ENCODE measurements at regions not wholly inside any gene's neighbourhood (a gene's known extent, or its start where the extent isn't known, plus 50 kb on each side); places are given as distances from the start of the nearest gene placed in this dataset.
A peak's percentile ranks its signal among the peaks of the same experiment; 100 is the strongest.

- no peak overlapping the region for H3K23ac ChIP-seq (ENCODE audit: low read length in 2 of 2)
- no peak overlapping the region for H4K91ac ChIP-seq (ENCODE audit: low read length)
- peaks cover 0 to 2% of the 10 kb centered on the region in 2 experiments for H3K27me3 ChIP-seq (ENCODE audit: control insufficient read depth in 1 of 2, insufficient read depth in 1 of 2, low read length in 2 of 2)
- H4K8ac ChIP-seq (ENCODE audit: low read length), result no peak overlapping the region
- no peak overlapping the region for H2BK5ac ChIP-seq (ENCODE audit: low read depth, low read length, poor library complexity, severe bottlenecking)
- H2AFZ ChIP-seq (ENCODE audit: low read depth, low read length), result no peak overlapping the region
- no peak overlapping the region for H3K4me2 ChIP-seq (ENCODE audit: low read length, poor library complexity, severe bottlenecking)
- H3K27ac ChIP-seq (ENCODE audit: low read length, poor library complexity, severe bottlenecking), result no peak overlapping the region
- H3K4ac ChIP-seq (ENCODE audit: low read depth in 1 of 2, low read length in 2 of 2), result no peak overlapping the region
- no peaks in the 10 kb centered on the region for H3K4me1 ChIP-seq (ENCODE audit: control insufficient read depth, insufficient read depth, low read depth, low read length)
- H3K4me3 ChIP-seq (ENCODE audit: insufficient read depth in 1 of 2, low read depth in 1 of 2, low read length in 2 of 2), result no peak overlapping the region
- no peak overlapping the region for H3K14ac ChIP-seq (ENCODE audit: low read length in 2 of 2)
- no peaks in the 10 kb centered on the region for H3K36me3 ChIP-seq (ENCODE audit: control insufficient read depth in 1 of 2, insufficient read depth in 2 of 2, low read depth in 1 of 2, low read length in 2 of 2)
- H3K18ac ChIP-seq (ENCODE audit: low read depth in 1 of 2, low read length in 2 of 2), result no peak overlapping the region
- H3K9ac ChIP-seq (ENCODE audit: low read length), result no peak overlapping the region
- no peak overlapping the region for H2AK5ac ChIP-seq (ENCODE audit: low read length, severe bottlenecking)
- 87% methylated on average over 11 of the region's 11 CpGs for WGBS
- no peaks in the 10 kb centered on the region for H3K79me1 ChIP-seq (replicated peaks; ENCODE audit: low read length, poor library complexity, severe bottlenecking)
- no peak for DNase-seq
- H3K9me3 ChIP-seq (ENCODE audit: control insufficient read depth, low read length), result no peaks in the 10 kb centered on the region
- no peak overlapping the region for H2BK15ac ChIP-seq (ENCODE audit: low read depth, poor library complexity, severe bottlenecking)
- H2BK12ac ChIP-seq (ENCODE audit: low read length in 2 of 2), result no peak overlapping the region
- H2BK120ac ChIP-seq (ENCODE audit: low read depth, low read length), result no peak overlapping the region
Observed at GRCh38 chr21:18518054-18518481, 114.5 kb upstream of the TMPRSS15 start.

- no peak overlapping the region for H3K14ac ChIP-seq (ENCODE audit: low read length in 2 of 2)
- H3K23ac ChIP-seq (ENCODE audit: low read length in 2 of 2), result no peak overlapping the region
- H2BK120ac ChIP-seq (ENCODE audit: low read depth, low read length), result no peak overlapping the region
- no peak for DNase-seq
- no peak overlapping the region for H3K9ac ChIP-seq (ENCODE audit: low read length)
- peaks cover 0 to 2% of the 10 kb centered on the region in 2 experiments for H3K27me3 ChIP-seq (ENCODE audit: control insufficient read depth in 1 of 2, insufficient read depth in 1 of 2, low read length in 2 of 2)
- H3K27ac ChIP-seq (ENCODE audit: low read length, poor library complexity, severe bottlenecking), result no peak overlapping the region
- H4K8ac ChIP-seq (ENCODE audit: low read length), result no peak overlapping the region
- H3K4me1 ChIP-seq (ENCODE audit: control insufficient read depth, insufficient read depth, low read depth, low read length), result no peaks in the 10 kb centered on the region
- H3K36me3 ChIP-seq (ENCODE audit: control insufficient read depth in 1 of 2, insufficient read depth in 2 of 2, low read depth in 1 of 2, low read length in 2 of 2), result no peaks in the 10 kb centered on the region
- WGBS, result 22% methylated on average over 2 of the region's 2 CpGs
- H3K9me3 ChIP-seq (ENCODE audit: control insufficient read depth, low read length), result no peaks in the 10 kb centered on the region
- H3K18ac ChIP-seq (ENCODE audit: low read depth in 1 of 2, low read length in 2 of 2), result no peak overlapping the region
- H3K79me1 ChIP-seq (replicated peaks; ENCODE audit: low read length, poor library complexity, severe bottlenecking), result no peaks in the 10 kb centered on the region
- H4K91ac ChIP-seq (ENCODE audit: low read length), result no peak overlapping the region
- no peak overlapping the region for H2BK12ac ChIP-seq (ENCODE audit: low read length in 2 of 2)
- H2AK5ac ChIP-seq (ENCODE audit: low read length, severe bottlenecking), result no peak overlapping the region
- no peak overlapping the region for H3K4ac ChIP-seq (ENCODE audit: low read depth in 1 of 2, low read length in 2 of 2)
- no peak overlapping the region for H2BK15ac ChIP-seq (ENCODE audit: low read depth, poor library complexity, severe bottlenecking)
- no peak overlapping the region for H3K4me2 ChIP-seq (ENCODE audit: low read length, poor library complexity, severe bottlenecking)
- no peak overlapping the region for H3K4me3 ChIP-seq (ENCODE audit: insufficient read depth in 1 of 2, low read depth in 1 of 2, low read length in 2 of 2)
- H2BK5ac ChIP-seq (ENCODE audit: low read depth, low read length, poor library complexity, severe bottlenecking), result no peak overlapping the region
- no peak overlapping the region for H2AFZ ChIP-seq (ENCODE audit: low read depth, low read length)
Observed at GRCh38 chr21:18521204-18521603, 117.6 kb upstream of the TMPRSS15 start.

GRCh38 chr21:18522181-18522972 lies 118.8 kb upstream of the TMPRSS15 start:
- Histone ChIP-seq H3K4me3 (ENCODE audit: insufficient read depth in 1 of 2, low read depth in 1 of 2, low read length in 2 of 2) (no peak overlapping the region), H2BK5ac (ENCODE audit: low read depth, low read length, poor library complexity, severe bottlenecking) (no peak overlapping the region), H2BK12ac (ENCODE audit: low read length in 2 of 2) (no peak overlapping the region), H3K18ac (ENCODE audit: low read depth in 1 of 2, low read length in 2 of 2) (no peak overlapping the region), H3K23ac (ENCODE audit: low read length in 2 of 2) (no peak overlapping the region), H3K79me1 (replicated peaks; ENCODE audit: low read length, poor library complexity, severe bottlenecking) (no peaks in the 10 kb centered on the region), H3K27me3 (ENCODE audit: control insufficient read depth in 1 of 2, insufficient read depth in 1 of 2, low read length in 2 of 2) (peaks cover 0 to 2% of the 10 kb centered on the region in 2 experiments), H3K4me2 (ENCODE audit: low read length, poor library complexity, severe bottlenecking) (no peak overlapping the region), H2BK120ac (ENCODE audit: low read depth, low read length) (no peak overlapping the region), H2BK15ac (ENCODE audit: low read depth, poor library complexity, severe bottlenecking) (no peak overlapping the region), H3K27ac (ENCODE audit: low read length, poor library complexity, severe bottlenecking) (no peak overlapping the region), H3K36me3 (ENCODE audit: control insufficient read depth in 1 of 2, insufficient read depth in 2 of 2, low read depth in 1 of 2, low read length in 2 of 2) (no peaks in the 10 kb centered on the region), H3K9me3 (ENCODE audit: control insufficient read depth, low read length) (no peaks in the 10 kb centered on the region), H2AK5ac (ENCODE audit: low read length, severe bottlenecking) (no peak overlapping the region), H4K8ac (ENCODE audit: low read length) (no peak overlapping the region), H3K9ac (ENCODE audit: low read length) (no peak overlapping the region), H2AFZ (ENCODE audit: low read depth, low read length) (no peak overlapping the region), H3K4ac (ENCODE audit: low read depth in 1 of 2, low read length in 2 of 2) (no peak overlapping the region), H3K4me1 (ENCODE audit: control insufficient read depth, insufficient read depth, low read depth, low read length) (no peaks in the 10 kb centered on the region), H3K14ac (ENCODE audit: low read length in 2 of 2) (no peak overlapping the region), H4K91ac (ENCODE audit: low read length) (no peak overlapping the region)
- 89% methylated on average over 1 of the region's 7 CpGs for WGBS
- DNase-seq, result peak; percentile 4

- Histone ChIP-seq H3K14ac (ENCODE audit: low read length in 2 of 2) (no peak overlapping the region), H4K8ac (ENCODE audit: low read length) (no peak overlapping the region), H3K23ac (ENCODE audit: low read length in 2 of 2) (no peak overlapping the region), H3K4me3 (ENCODE audit: insufficient read depth in 1 of 2, low read depth in 1 of 2, low read length in 2 of 2) (no peak overlapping the region), H3K4me2 (ENCODE audit: low read length, poor library complexity, severe bottlenecking) (peak overlapping the region; percentile 29), H3K9me3 (ENCODE audit: control insufficient read depth, low read length) (no peaks in the 10 kb centered on the region), H4K91ac (ENCODE audit: low read length) (no peak overlapping the region), H3K27me3 (ENCODE audit: control insufficient read depth in 1 of 2, insufficient read depth in 1 of 2, low read length in 2 of 2) (peaks cover 0 to 2% of the 10 kb centered on the region in 2 experiments), H3K9ac (ENCODE audit: low read length) (no peak overlapping the region), H3K4ac (ENCODE audit: low read depth in 1 of 2, low read length in 2 of 2) (no peak overlapping the region), H2AFZ (ENCODE audit: low read depth, low read length) (no peak overlapping the region), H3K4me1 (ENCODE audit: control insufficient read depth, insufficient read depth, low read depth, low read length) (no peaks in the 10 kb centered on the region), H3K27ac (ENCODE audit: low read length, poor library complexity, severe bottlenecking) (peak overlapping the region; percentile 26), H2BK12ac (ENCODE audit: low read length in 2 of 2) (no peak overlapping the region), H3K18ac (ENCODE audit: low read depth in 1 of 2, low read length in 2 of 2) (no peak overlapping the region), H3K79me1 (replicated peaks; ENCODE audit: low read length, poor library complexity, severe bottlenecking) (no peaks in the 10 kb centered on the region), H2AK5ac (ENCODE audit: low read length, severe bottlenecking) (no peak overlapping the region), H2BK15ac (ENCODE audit: low read depth, poor library complexity, severe bottlenecking) (no peak overlapping the region), H2BK5ac (ENCODE audit: low read depth, low read length, poor library complexity, severe bottlenecking) (no peak overlapping the region), H3K36me3 (ENCODE audit: control insufficient read depth in 1 of 2, insufficient read depth in 2 of 2, low read depth in 1 of 2, low read length in 2 of 2) (no peaks in the 10 kb centered on the region), H2BK120ac (ENCODE audit: low read depth, low read length) (no peak overlapping the region)
- no peak for DNase-seq
- 84% methylated on average over 6 of the region's 7 CpGs for WGBS
Observed at GRCh38 chr21:18524097-18524880, 120.7 kb upstream of the TMPRSS15 start.

All from mesenchymal stem cell (in vitro differentiated cells and primary cell).